ENCODE measurements at regions not wholly inside any gene's neighbourhood (a gene's known extent, or its start where the extent isn't known, plus 50 kb on each side); places are given as distances from the start of the nearest gene placed in this dataset.

DNA sequence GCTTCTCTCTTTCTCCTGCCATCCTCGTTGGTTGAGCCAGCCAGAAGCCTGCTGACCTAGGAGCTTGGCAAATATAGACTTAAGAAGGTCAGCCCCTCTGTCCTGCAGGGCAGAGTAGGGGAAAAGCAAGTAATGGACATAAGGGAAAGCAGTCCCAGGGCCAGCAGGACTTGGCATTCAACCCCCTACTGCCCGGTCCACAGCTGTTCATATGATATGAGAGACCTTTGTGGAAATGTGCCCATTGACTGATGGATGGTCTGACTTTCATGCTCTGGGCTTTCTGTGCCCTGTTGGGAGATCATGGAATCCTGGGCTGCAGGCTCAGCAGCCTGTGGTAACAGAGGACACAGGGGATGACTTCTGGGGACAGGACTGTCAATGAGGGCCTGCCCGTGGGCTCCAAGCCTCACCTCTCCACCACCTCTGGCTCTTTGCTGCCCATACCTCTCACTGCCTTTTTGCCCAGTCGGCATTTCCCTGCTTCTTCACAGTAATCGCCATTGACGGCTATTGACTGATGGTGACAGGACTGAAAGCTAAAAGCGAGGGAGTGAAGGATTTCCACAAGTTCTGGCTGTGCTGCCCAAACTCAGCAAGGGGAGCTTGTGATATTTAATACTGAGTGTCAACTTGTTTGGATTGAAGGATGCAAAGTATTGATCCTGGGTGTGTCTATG lies 60.0 kb upstream of the NMNAT3 start:
- ATAC-seq: no peak
- Mint-ChIP-seq H3K36me3 (ENCODE audit: low read depth) (no peaks in the 10 kb centered on the region), H3K27me3 (peaks cover 1% of the 10 kb centered on the region), H3K4me3 (no peak overlapping the region), H3K9me3 (no peaks in the 10 kb centered on the region), H3K27ac (no peak overlapping the region), H3K4me1 (ENCODE audit: low read depth) (no peaks in the 10 kb centered on the region)
- POLR2A ChIA-PET: no interaction called here
- TF ChIP-seq, protein P1, sequence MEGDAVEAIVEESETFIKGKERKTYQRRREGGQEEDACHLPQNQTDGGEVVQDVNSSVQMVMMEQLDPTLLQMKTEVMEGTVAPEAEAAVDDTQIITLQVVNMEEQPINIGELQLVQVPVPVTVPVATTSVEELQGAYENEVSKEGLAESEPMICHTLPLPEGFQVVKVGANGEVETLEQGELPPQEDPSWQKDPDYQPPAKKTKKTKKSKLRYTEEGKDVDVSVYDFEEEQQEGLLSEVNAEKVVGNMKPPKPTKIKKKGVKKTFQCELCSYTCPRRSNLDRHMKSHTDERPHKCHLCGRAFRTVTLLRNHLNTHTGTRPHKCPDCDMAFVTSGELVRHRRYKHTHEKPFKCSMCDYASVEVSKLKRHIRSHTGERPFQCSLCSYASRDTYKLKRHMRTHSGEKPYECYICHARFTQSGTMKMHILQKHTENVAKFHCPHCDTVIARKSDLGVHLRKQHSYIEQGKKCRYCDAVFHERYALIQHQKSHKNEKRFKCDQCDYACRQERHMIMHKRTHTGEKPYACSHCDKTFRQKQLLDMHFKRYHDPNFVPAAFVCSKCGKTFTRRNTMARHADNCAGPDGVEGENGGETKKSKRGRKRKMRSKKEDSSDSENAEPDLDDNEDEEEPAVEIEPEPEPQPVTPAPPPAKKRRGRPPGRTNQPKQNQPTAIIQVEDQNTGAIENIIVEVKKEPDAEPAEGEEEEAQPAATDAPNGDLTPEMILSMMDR (IDR thresholded peaks at IDR 0.05): no peak
- intact Hi-C loops (cut with micrococcal nuclease): no loop called here
- CTCF ChIA-PET: no interaction called here
- DNase-seq: no peak

DNA sequence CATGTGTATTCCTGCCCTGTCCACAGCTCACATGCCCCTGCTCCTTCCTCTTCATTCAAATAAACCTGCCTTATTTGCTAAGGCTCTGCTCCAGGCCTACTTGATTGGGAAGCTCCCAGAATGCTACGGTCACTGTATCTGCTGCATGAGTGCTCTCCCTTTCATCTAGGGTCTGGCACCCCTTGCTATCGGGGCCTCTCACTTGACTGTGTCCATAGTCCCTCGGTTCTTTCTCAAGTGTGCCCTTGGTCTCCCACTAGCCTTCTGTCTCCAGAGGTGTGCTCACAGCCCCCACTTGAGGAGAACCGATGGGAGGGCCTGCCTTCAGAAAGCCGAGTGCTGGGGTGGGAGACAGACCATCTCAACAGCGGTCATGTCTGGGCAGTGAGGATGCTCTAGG lies 57.4 kb upstream of the NMNAT3 start:
- intact Hi-C loops (cut with micrococcal nuclease): no loop called here
- H3K9me3 Mint-ChIP-seq: no peaks in the 10 kb centered on the region
- POLR2A ChIA-PET: no interaction called here

GRCh38 chr3:139732729-139733128 lies 55.0 kb upstream of the NMNAT3 start:
- CTCF ChIA-PET: no interaction called here
- POLR2A ChIA-PET: no interaction called here
- H3K27ac Mint-ChIP-seq: no peak overlapping the region

More for the DNA sequence above, 57.4 kb upstream of the NMNAT3 start:
- no peak for ATAC-seq
- TF ChIP-seq, protein P1 (IDR thresholded peaks at IDR 0.05): no peak
- no peaks in the 10 kb centered on the region for H3K4me1 Mint-ChIP-seq (ENCODE audit: low read depth)
- H3K4me3 Mint-ChIP-seq: no peak overlapping the region
- no peaks in the 10 kb centered on the region for H3K36me3 Mint-ChIP-seq (ENCODE audit: low read depth)
- H3K27me3 Mint-ChIP-seq: peaks cover 1% of the 10 kb centered on the region
- CTCF ChIA-PET: no interaction called here
- no peak overlapping the region for H3K27ac Mint-ChIP-seq
- no peak for DNase-seq

DNA sequence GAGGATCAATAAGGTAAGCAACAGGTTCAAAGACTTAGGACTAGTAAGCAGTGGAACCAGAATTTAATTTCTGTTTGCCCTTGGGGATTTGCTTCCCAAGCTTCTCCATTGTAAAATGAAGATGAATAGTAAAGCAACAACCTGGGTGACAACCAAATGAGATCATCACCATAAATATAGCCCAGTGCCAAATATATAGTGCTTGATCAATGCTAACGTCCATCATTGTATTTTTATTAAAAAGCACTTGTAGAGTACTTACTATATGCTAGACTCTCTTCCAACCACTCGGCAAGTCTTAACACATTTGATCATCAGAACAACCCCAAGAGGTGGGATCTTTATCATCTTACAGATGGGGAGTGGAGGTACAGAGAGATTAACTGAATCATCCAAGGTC lies 51.5 kb upstream of the NMNAT3 start:
- Mint-ChIP-seq H3K36me3 (ENCODE audit: low read depth) (no peaks in the 10 kb centered on the region), H3K4me3 (no peak overlapping the region), H3K27ac (no peak overlapping the region), H3K27me3 (no peaks in the 10 kb centered on the region), H3K9me3 (no peaks in the 10 kb centered on the region), H3K4me1 (ENCODE audit: low read depth) (no peaks in the 10 kb centered on the region)
- ChIA-PET POLR2A (no interaction called here), CTCF (no interaction called here)
- DNase-seq: no peak
- intact Hi-C loops (cut with micrococcal nuclease): no loop called here
- TF ChIP-seq, protein P1 (IDR thresholded peaks at IDR 0.05): no peak
- no peak for ATAC-seq

More at GRCh38 chr3:139732729-139733128, 55.0 kb upstream of the NMNAT3 start:
- intact Hi-C loops (cut with micrococcal nuclease): no loop called here
- DNase-seq: no peak
- H3K27me3 Mint-ChIP-seq: peaks cover 1% of the 10 kb centered on the region
- H3K4me1 Mint-ChIP-seq (ENCODE audit: low read depth): no peaks in the 10 kb centered on the region
- H3K9me3 Mint-ChIP-seq: no peaks in the 10 kb centered on the region
- TF ChIP-seq, protein P1 (IDR thresholded peaks at IDR 0.05): no peak
- no peak overlapping the region for H3K4me3 Mint-ChIP-seq
- H3K36me3 Mint-ChIP-seq (ENCODE audit: low read depth): no peaks in the 10 kb centered on the region
- ATAC-seq: no peak

- intact Hi-C loops (cut with micrococcal nuclease): no loop called here
- TF ChIP-seq, protein P1 (IDR thresholded peaks at IDR 0.05): no peak
- H3K9me3 Mint-ChIP-seq: no peaks in the 10 kb centered on the region
- ChIA-PET CTCF (no interaction called here), POLR2A (no interaction called here)
- no peak for DNase-seq
- no peak overlapping the region for H3K4me3 Mint-ChIP-seq
- no peak for ATAC-seq
- H3K36me3 Mint-ChIP-seq (ENCODE audit: low read depth): no peaks in the 10 kb centered on the region
- no peaks in the 10 kb centered on the region for H3K4me1 Mint-ChIP-seq (ENCODE audit: low read depth)
- no peaks in the 10 kb centered on the region for H3K27me3 Mint-ChIP-seq
- H3K27ac Mint-ChIP-seq: no peak overlapping the region
These were observed 50.6 kb upstream of the NMNAT3 start for GRCh38 chr3:139728414-139728813.

Measured in activated CD8-positive, alpha-beta T cell treated with anti-CD3 and anti-CD28 coated beads for 36 hours (primary cell).